OCI-LY7 (cell line): ENCODE measurements at regions not wholly inside any gene's neighbourhood (a gene's known extent, or its start where the extent isn't known, plus 50 kb on each side); places are given as distances from the start of the nearest gene placed in this dataset.

Source experiments
- BruUV-seq: library from RNA; stranded (reverse); fragments of 400-500 nt; replicated peaks from 2 replicates; lab custom pipeline; 2021; lab: Mats Ljungman, UMichigan
- CTCF ChIA-PET: fragments of 300-600 bp; sonication (Branson Sonifier 250); formaldehyde crosslinking; loops from one replicate; lab custom pipeline; 2022; ENCODE audit warnings: antibody characterized with exemption; ENCODE audit not compliant: unreplicated experiment; lab: Charles Lee
- POLR2A ChIA-PET: fragments of 300-600 bp; sonication (Branson Sonifier 250); formaldehyde crosslinking; loops from one replicate; lab custom pipeline; 2022; ENCODE audit warnings: antibody characterized with exemption; lab: Charles Lee
- DNase-seq: peaks from one replicate; pipeline ENCODE4 v3.0.0-alpha.2; 2015; ENCODE audit warnings: low spot score
- H2AFZ ChIP-seq: fragments of 200-600 bp; sonication (generic), shearing (Covaris generic); 2 replicates; pipeline ENCODE4 v1.6.1; 2014; ENCODE audit warnings: mild to moderate bottlenecking, antibody characterized with exemption, low read length, moderate library complexity
- H3K27ac ChIP-seq: fragments of 200-600 bp; sonication (generic); 2 replicates; pipeline ENCODE4 v1.5.1; 2014; ENCODE audit warnings: mixed run types, low read depth, mild to moderate bottlenecking, moderate library complexity, low read length, inconsistent platforms; ENCODE audit not compliant: poor library complexity, severe bottlenecking
- H3K36me3 ChIP-seq: fragments of 200-600 bp; sonication (generic); 2 replicates; pipeline ENCODE4 v1.6.1; 2014; ENCODE audit warnings: mild to moderate bottlenecking, antibody characterized with exemption, low read length, moderate library complexity, mixed read lengths; ENCODE audit not compliant: insufficient read depth
- H3K4me1 ChIP-seq: fragments of 200-600 bp; sonication (generic); 2 replicates; pipeline ENCODE4 v1.5.1; 2014; ENCODE audit warnings: mild to moderate bottlenecking, low read length; ENCODE audit not compliant: insufficient read depth, poor library complexity, severe bottlenecking
- H3K4me2 ChIP-seq: fragments of 200-600 bp; sonication (generic); 2 replicates; pipeline ENCODE4 v1.6.1; 2014; ENCODE audit warnings: mild to moderate bottlenecking, low read length
- H3K4me3 ChIP-seq: fragments of 200-600 bp; sonication (generic); 2 replicates; pipeline ENCODE4 v1.5.1; 2014; ENCODE audit warnings: mild to moderate bottlenecking, low read depth, low read length; ENCODE audit not compliant: poor library complexity, severe bottlenecking
- H3K79me2 ChIP-seq: fragments of 200-600 bp; sonication (generic); 2 replicates; pipeline ENCODE4 v1.6.1; 2016; ENCODE audit warnings: low read depth, mild to moderate bottlenecking, low read length, moderate library complexity, mixed read lengths; ENCODE audit not compliant: insufficient read depth
- H3K9me2 ChIP-seq: fragments of 200-600 bp; sonication (generic); 2 replicates; pipeline ENCODE4 v1.6.1; 2016; ENCODE audit warnings: mild to moderate bottlenecking, low read length, mixed read lengths; ENCODE audit not compliant: insufficient read depth
- H3K9me3 ChIP-seq: fragments of 200-600 bp; sonication (generic); 2 replicates; pipeline ENCODE4 v1.6.1; 2014; ENCODE audit warnings: mild to moderate bottlenecking, mixed run types, low read length, mixed read lengths
- H4K20me1 ChIP-seq: fragments of 200-600 bp; sonication (generic); 2 replicates; pipeline ENCODE4 v1.6.1; 2014; ENCODE audit warnings: mild to moderate bottlenecking, antibody characterized with exemption, low read length, moderate library complexity, mixed read lengths; ENCODE audit not compliant: insufficient read depth
- EZH2phosphoT487 ChIP-seq: fragments of 200-600 bp; sonication (generic); IDR thresholded peaks from 2 replicates; pipeline ENCODE4 v1.6.1; 2018; ENCODE audit warnings: low read depth, borderline replicate concordance, mild to moderate bottlenecking, mixed run types, antibody characterized with exemption, low read length, moderate library complexity, mixed read lengths
- intact Hi-C: fragments of 100-400 bp; cut with micrococcal nuclease; formaldehyde crosslinking; loops from one replicate; pipeline ENCODE4 v1.10.0; 2022; ENCODE audit not compliant: unreplicated experiment
- TF ChIP-seq, protein P1 (sequence below): fragments of 200-600 bp; sonication (generic); conservative IDR thresholded peaks from 2 replicates; pipeline ENCODE4 v1.5.1; 2014; ENCODE audit warnings: mild to moderate bottlenecking, antibody characterized with exemption, low read length, moderate library complexity, mixed read lengths

DNA sequence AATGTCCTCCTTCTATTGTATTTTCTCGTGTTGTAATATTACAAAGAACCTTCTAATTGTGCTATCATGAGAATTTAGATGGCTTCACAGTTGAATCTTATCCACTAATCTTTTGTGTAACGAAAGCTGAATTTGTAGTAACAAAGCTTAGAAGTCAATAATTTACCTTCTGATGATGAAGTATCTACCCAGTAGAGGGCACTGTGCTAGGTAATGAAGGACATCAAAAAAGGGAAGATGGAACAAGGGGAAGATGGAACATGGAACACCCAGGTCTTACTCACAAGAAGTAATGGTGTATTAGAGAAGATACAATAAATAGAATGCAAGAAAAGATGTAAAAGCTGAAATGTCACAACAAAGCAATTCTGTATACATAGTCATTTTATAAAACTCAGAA is 131.0 kb upstream of the CCNG1 start:
- intact Hi-C loops, result loop anchor here (2.0 kb wide), 1 partner anchor 102 kb away; no protein-coding TSS in a partner anchor
- Histone ChIP-seq H3K4me1 (no peaks in the 10 kb centered on the region), H3K36me3 (no peaks in the 10 kb centered on the region), H3K27ac (no peak overlapping the region), H3K79me2 (no peaks in the 10 kb centered on the region), H2AFZ (no peak overlapping the region), H4K20me1 (no peaks in the 10 kb centered on the region), H3K9me2 (no peaks in the 10 kb centered on the region), H3K9me3 (no peaks in the 10 kb centered on the region), H3K4me3 (no peak overlapping the region), H3K4me2 (no peak overlapping the region)
- POLR2A ChIA-PET, result interaction anchor here (0.6 to 0.8 kb wide), 3 partner anchors 16 to 1148 kb away, joined by 3 to 4 read pairs (median 3); no protein-coding TSS in a partner anchor
- TF ChIP-seq EZH2phosphoT487, result no peak
- TF ChIP-seq, protein P1, sequence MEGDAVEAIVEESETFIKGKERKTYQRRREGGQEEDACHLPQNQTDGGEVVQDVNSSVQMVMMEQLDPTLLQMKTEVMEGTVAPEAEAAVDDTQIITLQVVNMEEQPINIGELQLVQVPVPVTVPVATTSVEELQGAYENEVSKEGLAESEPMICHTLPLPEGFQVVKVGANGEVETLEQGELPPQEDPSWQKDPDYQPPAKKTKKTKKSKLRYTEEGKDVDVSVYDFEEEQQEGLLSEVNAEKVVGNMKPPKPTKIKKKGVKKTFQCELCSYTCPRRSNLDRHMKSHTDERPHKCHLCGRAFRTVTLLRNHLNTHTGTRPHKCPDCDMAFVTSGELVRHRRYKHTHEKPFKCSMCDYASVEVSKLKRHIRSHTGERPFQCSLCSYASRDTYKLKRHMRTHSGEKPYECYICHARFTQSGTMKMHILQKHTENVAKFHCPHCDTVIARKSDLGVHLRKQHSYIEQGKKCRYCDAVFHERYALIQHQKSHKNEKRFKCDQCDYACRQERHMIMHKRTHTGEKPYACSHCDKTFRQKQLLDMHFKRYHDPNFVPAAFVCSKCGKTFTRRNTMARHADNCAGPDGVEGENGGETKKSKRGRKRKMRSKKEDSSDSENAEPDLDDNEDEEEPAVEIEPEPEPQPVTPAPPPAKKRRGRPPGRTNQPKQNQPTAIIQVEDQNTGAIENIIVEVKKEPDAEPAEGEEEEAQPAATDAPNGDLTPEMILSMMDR, result peak; percentile 80
- DNase-seq, result peak; percentile 30
- CTCF ChIA-PET, result interaction anchor here (1.2 kb wide), 1 partner anchor 102 kb away, joined by 6 read pairs; no protein-coding TSS in a partner anchor
- no TSS peak for BruUV-seq

DNA sequence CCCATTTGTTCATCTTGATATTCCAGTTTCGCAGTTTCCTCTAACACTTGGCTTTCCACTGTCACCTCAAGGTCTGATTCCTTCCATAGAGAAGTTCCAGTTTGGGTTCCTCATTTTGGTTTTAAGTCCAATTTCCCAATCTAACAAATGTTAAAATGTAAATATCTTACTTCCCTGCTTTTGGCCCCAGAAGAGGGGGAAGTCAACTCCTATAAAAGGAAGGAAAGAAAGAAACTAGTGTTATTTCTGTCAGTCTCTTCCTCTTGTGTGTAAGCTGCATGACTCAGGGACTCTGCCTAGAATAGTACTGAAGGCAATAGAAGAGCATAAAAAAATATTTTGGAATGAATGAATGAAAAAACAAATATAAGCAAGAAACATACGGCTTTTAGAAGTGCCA is 127.5 kb upstream of the CCNG1 start:
- Histone ChIP-seq H3K4me1 (no peaks in the 10 kb centered on the region), H3K36me3 (no peaks in the 10 kb centered on the region), H4K20me1 (no peaks in the 10 kb centered on the region), H3K79me2 (no peaks in the 10 kb centered on the region), H3K9me3 (no peaks in the 10 kb centered on the region), H3K9me2 (no peaks in the 10 kb centered on the region), H3K4me3 (no peak overlapping the region), H3K4me2 (no peak overlapping the region), H2AFZ (no peak overlapping the region), H3K27ac (no peak overlapping the region)
- BruUV-seq, result no TSS peak
- intact Hi-C loops, result no loop called here
- DNase-seq, result no peak
- CTCF ChIA-PET, result no interaction called here
- POLR2A ChIA-PET, result no interaction called here
- TF ChIP-seq, protein P1, result no peak
- TF ChIP-seq EZH2phosphoT487, result no peak

DNA sequence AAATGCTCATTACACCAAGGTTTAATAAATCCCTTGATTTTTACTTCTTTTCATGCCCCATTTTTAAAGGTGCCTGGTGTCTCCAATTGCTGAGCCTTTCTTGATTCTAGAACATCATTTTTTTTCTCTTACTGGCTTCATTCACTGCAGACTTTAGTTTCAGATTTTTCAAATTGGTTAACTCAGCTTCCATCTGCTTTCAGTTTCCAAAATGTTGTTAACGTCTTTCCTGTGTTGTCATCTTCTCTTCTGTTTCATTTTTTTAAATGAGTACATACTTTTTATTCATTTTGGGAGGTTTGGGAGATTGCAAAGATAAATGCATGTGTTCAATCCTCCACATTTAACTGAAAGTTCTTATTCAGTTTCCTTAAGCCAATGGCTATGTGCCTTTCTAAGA is 126.4 kb upstream of the CCNG1 start:
- no peak for DNase-seq
- no peak overlapping the region for H3K4me2 ChIP-seq
- H3K79me2 ChIP-seq, result no peaks in the 10 kb centered on the region
- H3K4me3 ChIP-seq, result no peak overlapping the region
- no peak overlapping the region for H3K27ac ChIP-seq
- TF ChIP-seq, protein P1, result no peak
- no peak for TF ChIP-seq EZH2phosphoT487
- ChIA-PET CTCF (no interaction called here), POLR2A (interaction anchor here (0.5 kb wide), 1 partner anchor 15 kb away, joined by 3 read pairs; no protein-coding TSS in a partner anchor)
- no peak overlapping the region for H2AFZ ChIP-seq
- H3K9me2 ChIP-seq, result no peaks in the 10 kb centered on the region
- BruUV-seq, result no TSS peak
- H3K9me3 ChIP-seq, result no peaks in the 10 kb centered on the region
- no peaks in the 10 kb centered on the region for H4K20me1 ChIP-seq
- H3K36me3 ChIP-seq, result no peaks in the 10 kb centered on the region
- intact Hi-C loops, result no loop called here
- no peaks in the 10 kb centered on the region for H3K4me1 ChIP-seq
